Ishikawa (cell line): ENCODE measurements at regions not wholly inside any gene's neighbourhood (a gene's known extent, or its start where the extent isn't known, plus 50 kb on each side); places are given as distances from the start of the nearest gene placed in this dataset.

Experiments used
- FOXM1 ChIP-seq: IDR thresholded peaks from 2 replicates; pipeline ENCODE4 v1.6.1; 2012; ENCODE audit warnings: low read depth, borderline replicate concordance
- RAD21 ChIP-seq: IDR thresholded peaks from 2 replicates; pipeline ENCODE4 v1.6.1; 2012; ENCODE audit warnings: low read depth
- TCF12 ChIP-seq: IDR thresholded peaks from 2 replicates; pipeline ENCODE4 v1.6.1; 2012; ENCODE audit warnings: low read depth

- TF ChIP-seq RAD21: no peak
- TF ChIP-seq TCF12: no peak
- no peak for TF ChIP-seq FOXM1
Measured at GRCh38 chrX:40277672-40278071, 179.9 kb upstream of the BCOR start.
